ENCODE measurements at regions not wholly inside any gene's neighbourhood (a gene's known extent, or its start where the extent isn't known, plus 50 kb on each side); places are given as distances from the start of the nearest gene placed in this dataset.
"Not testable (repeated sequence)": the region's sequence is repeated elsewhere in the genome, so short reads cannot be mapped to it uniquely, and the experiment has no call there.

- intact Hi-C loops (cut with DNase I), result no loop called here
- DNase-seq (ENCODE audit: low spot score), result no peak
These were observed 899.3 kb downstream of the STIM2 start for GRCh38 chr4:27759611-27760575.

- intact Hi-C loops (cut with DNase I), result no loop called here
These were observed 903.3 kb downstream of the STIM2 start for GRCh38 chr4:27763830-27764525.

DNA sequence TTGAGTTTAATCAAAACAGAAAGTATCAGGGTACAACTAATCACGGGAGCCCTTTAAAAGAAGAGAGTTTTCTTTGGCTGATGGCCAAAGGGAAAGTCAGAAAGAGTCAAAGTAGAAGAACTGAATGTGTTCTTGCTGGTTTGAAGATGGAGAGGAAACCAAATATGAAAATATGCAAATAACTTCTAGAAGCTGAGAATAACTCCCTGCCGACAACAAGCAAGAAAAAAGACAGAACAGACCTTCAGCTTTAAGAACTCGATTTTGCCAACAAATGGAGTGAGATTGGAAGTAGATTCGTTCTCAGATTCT, 903.8 kb downstream of the STIM2 start:
- intact Hi-C loops (cut with DNase I), result no loop called here

More at GRCh38 chr4:27763830-27764525, 903.3 kb downstream of the STIM2 start:
- DNase-seq (ENCODE audit: low spot score), result no peak

DNA sequence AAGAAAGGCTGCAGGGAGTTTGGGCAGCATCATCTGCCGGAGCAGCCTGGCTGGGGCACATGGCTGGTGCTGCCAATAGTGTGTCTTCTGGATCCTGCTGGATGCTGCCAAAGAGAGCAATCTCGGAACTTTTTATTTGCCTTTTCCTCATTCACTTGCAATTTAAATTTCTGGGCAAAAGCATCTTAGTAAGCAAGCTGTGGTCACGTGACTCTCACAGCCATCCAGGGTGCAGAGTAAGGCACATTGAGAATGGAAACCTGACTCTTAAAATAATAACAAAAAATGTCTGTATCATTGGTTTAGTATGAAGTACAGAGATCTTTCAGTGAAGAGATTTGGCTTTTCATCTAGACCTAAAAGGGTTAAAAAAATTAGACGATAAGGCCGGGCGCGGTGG, 910.3 kb downstream of the STIM2 start:
- intact Hi-C loops (cut with DNase I), result no loop called here
- no peak for DNase-seq (ENCODE audit: low spot score)

More for the DNA sequence above, 903.8 kb downstream of the STIM2 start:
- no peak for DNase-seq (ENCODE audit: low spot score)

DNA sequence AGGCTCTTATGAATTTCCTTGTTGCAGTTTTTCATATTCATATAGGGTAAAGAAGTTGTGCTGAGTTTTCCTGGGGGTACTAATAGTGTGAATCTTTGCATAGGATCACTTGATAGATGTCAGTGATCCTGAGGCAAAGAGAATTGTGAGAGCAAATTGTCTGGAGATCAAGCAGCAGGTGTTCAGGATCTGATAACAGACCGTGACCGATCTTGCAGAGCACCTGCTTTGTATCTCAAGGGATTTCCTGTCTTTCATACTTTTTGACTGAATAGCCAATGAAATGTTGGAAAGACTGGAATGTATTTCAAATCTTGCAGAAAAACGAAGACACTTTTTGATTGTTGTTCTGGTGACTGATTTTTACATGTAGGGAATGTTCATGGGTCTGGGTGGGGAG, 914.5 kb downstream of the STIM2 start:
- DNase-seq (ENCODE audit: low spot score), result no peak
- intact Hi-C loops (cut with DNase I), result no loop called here

- intact Hi-C loops (cut with DNase I), result no loop called here
- DNase-seq (ENCODE audit: low spot score), result no peak
These were observed 919.2 kb downstream of the STIM2 start for GRCh38 chr4:27779827-27780226.

- intact Hi-C loops (cut with DNase I), result no loop called here
- no peak for DNase-seq (ENCODE audit: low spot score)
These were observed 926.6 kb downstream of the STIM2 start for GRCh38 chr4:27787195-27787594.

- DNase-seq (ENCODE audit: low spot score), result no peak
- intact Hi-C loops (cut with DNase I), result no loop called here
These were observed 929.1 kb downstream of the STIM2 start for GRCh38 chr4:27789773-27790172.

DNA sequence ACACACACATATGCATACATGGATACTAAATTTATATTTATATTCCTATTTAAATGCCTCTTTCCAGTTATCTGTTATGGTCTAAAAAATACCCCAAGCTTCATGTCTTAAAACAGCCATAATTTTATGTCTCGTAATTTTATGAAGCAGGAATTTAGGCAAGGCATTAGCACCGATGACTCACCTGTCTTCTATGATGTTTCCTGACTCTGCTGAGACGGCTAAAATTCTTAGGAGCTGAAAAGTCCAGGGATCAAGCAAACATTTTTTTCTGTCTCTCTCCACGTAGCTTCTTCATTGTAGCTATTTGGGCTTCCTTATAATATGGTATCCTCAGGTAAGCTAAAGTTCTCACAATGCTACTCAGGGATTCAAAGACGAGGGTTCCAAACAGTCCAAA, 930.3 kb downstream of the STIM2 start:
- no peak for DNase-seq (ENCODE audit: low spot score)
- intact Hi-C loops (cut with DNase I), result no loop called here

- DNase-seq (ENCODE audit: low spot score), result no peak
- intact Hi-C loops (cut with DNase I), result no loop called here
These were observed 931.0 kb downstream of the STIM2 start for GRCh38 chr4:27791640-27792039.

DNA sequence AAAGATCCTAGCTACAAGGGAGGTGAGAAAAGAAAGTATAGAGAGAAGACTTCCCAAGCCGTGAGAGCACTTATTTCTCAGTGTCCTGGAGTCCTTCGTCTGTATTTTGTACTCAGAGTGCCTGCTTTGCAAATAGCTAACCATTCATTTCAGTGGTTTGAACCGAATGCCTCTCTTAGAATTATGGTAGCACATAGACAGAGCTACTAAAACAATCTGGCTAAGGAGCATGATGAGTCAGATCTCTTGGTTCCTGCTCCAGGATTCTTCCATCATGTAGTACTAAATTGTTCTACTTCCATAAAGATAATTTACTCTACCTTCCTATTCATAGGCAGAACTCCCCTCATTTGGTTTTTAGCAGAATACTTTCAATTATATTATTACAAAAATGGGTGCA, 946.6 kb downstream of the STIM2 start:
- no peak for DNase-seq (ENCODE audit: low spot score)
- intact Hi-C loops (cut with DNase I), result no loop called here

DNA sequence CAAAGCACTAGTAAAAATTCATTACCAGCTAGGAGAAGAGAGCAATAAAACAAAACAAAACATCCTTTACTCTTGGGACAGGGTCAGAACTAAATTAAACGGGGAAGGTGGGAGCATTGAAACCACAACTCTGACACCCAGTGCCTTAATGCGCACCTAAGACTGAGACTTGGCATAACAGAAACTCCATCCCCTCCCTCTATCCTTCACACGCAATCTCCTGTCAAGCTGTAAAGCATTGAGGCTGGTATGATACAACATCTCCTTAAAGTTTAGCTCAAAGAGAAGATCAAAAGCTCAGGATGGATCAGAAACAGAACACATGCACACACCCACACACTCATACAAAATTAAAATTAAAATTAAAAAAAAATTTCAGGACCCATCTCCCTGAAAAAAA, 951.3 kb downstream of the STIM2 start:
- intact Hi-C loops (cut with DNase I), result no loop called here
- DNase-seq (ENCODE audit: low spot score), result no peak

- intact Hi-C loops (cut with DNase I); DNase-seq (ENCODE audit: low spot score): not testable (repeated sequence)
These were observed 952.6 kb downstream of the STIM2 start for GRCh38 chr4:27813226-27813625.

- DNase-seq (ENCODE audit: low spot score); intact Hi-C loops (cut with DNase I): not testable (repeated sequence)
These were observed 953.2 kb downstream of the STIM2 start for GRCh38 chr4:27813699-27814425.

GRCh38 chr4:27819246-27819645, 958.6 kb downstream of the STIM2 start:
- intact Hi-C loops (cut with DNase I), result no loop called here
- no peak for DNase-seq (ENCODE audit: low spot score)

DNA sequence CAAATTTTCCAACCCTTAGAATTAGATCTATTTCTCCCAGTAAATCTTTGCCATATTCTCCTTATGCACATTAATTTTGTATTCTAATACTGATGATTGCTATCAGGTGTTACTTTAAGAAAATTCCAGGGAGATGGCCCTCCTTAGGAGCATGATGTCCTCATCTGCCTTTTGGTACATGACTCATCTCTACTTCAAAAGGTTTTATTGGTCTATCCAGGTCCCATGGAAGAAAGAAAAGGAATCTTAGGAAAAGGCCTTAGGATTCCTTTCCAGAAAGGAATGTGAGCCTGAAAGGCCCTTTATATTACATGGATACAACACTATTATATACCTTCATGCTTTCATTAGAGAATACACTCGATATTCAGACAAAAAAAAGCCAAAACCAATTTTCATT, 968.2 kb downstream of the STIM2 start:
- intact Hi-C loops (cut with DNase I), result no loop called here
- DNase-seq (ENCODE audit: low spot score), result no peak

- no peak for DNase-seq (ENCODE audit: low spot score)
- intact Hi-C loops (cut with DNase I), result no loop called here
These were observed 969.6 kb downstream of the STIM2 start for GRCh38 chr4:27830251-27830650.

DNA sequence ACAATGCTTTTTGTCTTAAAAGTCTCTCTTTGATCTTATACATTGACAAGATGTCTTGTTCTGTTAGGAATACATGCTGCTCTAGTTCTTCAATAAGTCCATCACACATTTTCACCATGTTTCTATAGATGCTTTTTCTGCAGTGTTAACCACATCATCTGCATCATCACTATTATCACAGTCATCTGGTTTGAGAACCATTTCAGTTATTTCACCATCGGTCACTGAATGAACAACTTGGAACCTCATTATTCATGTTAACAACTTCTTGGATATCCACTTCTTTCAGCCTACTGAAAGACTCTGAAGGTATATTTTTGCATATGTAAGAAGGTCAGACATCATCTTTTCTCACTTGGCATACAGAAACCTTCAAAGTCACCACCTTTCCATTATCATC, 975.2 kb downstream of the STIM2 start:
- intact Hi-C loops (cut with DNase I), result no loop called here
- no peak for DNase-seq (ENCODE audit: low spot score)

GRCh38 chr4:27836523-27836922, 975.9 kb downstream of the STIM2 start:
- intact Hi-C loops (cut with DNase I), result no loop called here
- DNase-seq (ENCODE audit: low spot score), result no peak

DNA sequence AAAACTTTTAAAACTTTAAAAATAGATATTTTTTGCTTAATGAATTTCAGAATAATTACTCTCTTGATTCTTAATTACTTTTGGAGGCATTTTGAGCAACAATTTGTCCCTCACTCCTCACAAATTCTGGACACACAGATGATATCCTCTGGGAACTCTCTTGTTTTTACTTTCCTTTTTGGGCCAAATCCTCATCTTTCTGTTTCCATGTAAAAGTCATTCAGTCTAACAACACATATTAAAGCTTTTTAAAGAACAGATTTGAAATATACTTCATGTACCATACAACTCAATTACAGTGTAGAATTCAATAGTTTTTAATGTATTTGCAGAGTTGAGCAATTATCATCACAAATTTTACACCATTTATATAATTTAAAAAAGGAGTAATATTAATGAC, 983.1 kb downstream of the STIM2 start:
- intact Hi-C loops (cut with DNase I), result no loop called here
- DNase-seq (ENCODE audit: low spot score), result no peak
